ENCODE measurements at regions not wholly inside any gene's neighbourhood (a gene's known extent, or its start where the extent isn't known, plus 50 kb on each side); places are given as distances from the start of the nearest gene placed in this dataset.

DNA sequence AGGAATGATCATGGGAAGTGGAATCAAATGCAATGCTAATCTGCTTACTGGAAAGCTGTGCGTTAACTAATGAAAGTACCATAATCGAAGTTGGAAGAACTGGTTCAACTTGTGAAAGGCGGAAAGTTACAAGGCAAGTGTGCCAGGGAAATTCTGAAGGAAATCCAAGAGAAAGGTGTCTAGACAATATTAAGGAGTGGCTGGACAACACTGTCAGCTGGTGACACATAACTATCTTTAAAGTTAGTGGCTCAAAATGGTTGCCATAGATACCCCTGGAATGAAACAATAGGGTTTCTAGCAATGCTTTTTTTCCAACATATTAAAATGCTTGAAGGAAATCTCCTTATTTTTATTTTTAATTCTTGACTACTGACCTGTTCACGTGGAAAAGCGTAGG is 90.4 kb downstream of the BMP2 start:
- TF ChIP-seq POLR2A (IDR thresholded peaks at IDR 0.05) = no peak
- TF ChIP-seq CTCF (IDR thresholded peaks at IDR 0.05) = no peak
